ENCODE measurements at regions not wholly inside any gene's neighbourhood (a gene's known extent, or its start where the extent isn't known, plus 50 kb on each side); places are given as distances from the start of the nearest gene placed in this dataset.

GRCh38 chr1:17926906-17927305, 171.8 kb downstream of the ACTL8 start:
- H3K4me3 ChIP-seq (ENCODE audit: low read length, poor library complexity, severe bottlenecking) = no peak overlapping the region
- H3K9me2 ChIP-seq (replicated peaks; ENCODE audit: low read depth, low read length) = no peaks in the 10 kb centered on the region
- no peaks in the 10 kb centered on the region for H3K79me2 ChIP-seq (ENCODE audit: insufficient read depth, low read length)
- no peaks in the 10 kb centered on the region for H3K4me1 ChIP-seq (ENCODE audit: insufficient read depth, low read length, poor library complexity, severe bottlenecking)
- TF ChIP-seq EZH2phosphoT487 (IDR thresholded peaks at IDR 0.05; ENCODE audit: borderline replicate concordance) (no peak), CTCF (conservative IDR thresholded peaks at IDR 0.05; ENCODE audit: low read length) (no peak)
- H3K9ac ChIP-seq (ENCODE audit: low read depth, low read length, poor library complexity, severe bottlenecking) = no peak overlapping the region
- no peak overlapping the region for H3K4me2 ChIP-seq (ENCODE audit: low read depth, low read length, poor library complexity, severe bottlenecking)
- H3K9me3 ChIP-seq (ENCODE audit: insufficient read depth, low read depth, low read length) = no peaks in the 10 kb centered on the region
- no peaks in the 10 kb centered on the region for H3K27me3 ChIP-seq (ENCODE audit: insufficient read depth, low read length, poor library complexity, severe bottlenecking)
- no peaks in the 10 kb centered on the region for H3K36me3 ChIP-seq (ENCODE audit: insufficient read depth, low read length)
- no peak overlapping the region for H2AFZ ChIP-seq (ENCODE audit: low read length)
- no peaks in the 10 kb centered on the region for H3F3A ChIP-seq (ENCODE audit: low read depth)
- no peaks in the 10 kb centered on the region for H4K20me1 ChIP-seq (ENCODE audit: insufficient read depth, low read length, poor library complexity, severe bottlenecking)

GRCh38 chr1:17927952-17928351, 172.8 kb downstream of the ACTL8 start:
- H3K4me1 ChIP-seq (ENCODE audit: insufficient read depth, low read length, poor library complexity, severe bottlenecking) = no peaks in the 10 kb centered on the region
- no peak overlapping the region for H3K4me3 ChIP-seq (ENCODE audit: low read length, poor library complexity, severe bottlenecking)
- no peak overlapping the region for H3K9ac ChIP-seq (ENCODE audit: low read depth, low read length, poor library complexity, severe bottlenecking)
- no peaks in the 10 kb centered on the region for H4K20me1 ChIP-seq (ENCODE audit: insufficient read depth, low read length, poor library complexity, severe bottlenecking)
- no peak overlapping the region for H3K4me2 ChIP-seq (ENCODE audit: low read depth, low read length, poor library complexity, severe bottlenecking)
- H2AFZ ChIP-seq (ENCODE audit: low read length) = no peak overlapping the region
- H3K27me3 ChIP-seq (ENCODE audit: insufficient read depth, low read length, poor library complexity, severe bottlenecking) = no peaks in the 10 kb centered on the region
- no peak for TF ChIP-seq EZH2phosphoT487 (IDR thresholded peaks at IDR 0.05; ENCODE audit: borderline replicate concordance)
- TF ChIP-seq CTCF (conservative IDR thresholded peaks at IDR 0.05; ENCODE audit: low read length) = no peak
- no peaks in the 10 kb centered on the region for H3K9me2 ChIP-seq (replicated peaks; ENCODE audit: low read depth, low read length)
- no peaks in the 10 kb centered on the region for H3F3A ChIP-seq (ENCODE audit: low read depth)
- no peaks in the 10 kb centered on the region for H3K36me3 ChIP-seq (ENCODE audit: insufficient read depth, low read length)
- no peaks in the 10 kb centered on the region for H3K79me2 ChIP-seq (ENCODE audit: insufficient read depth, low read length)
- H3K9me3 ChIP-seq (ENCODE audit: insufficient read depth, low read depth, low read length) = no peaks in the 10 kb centered on the region

- Histone ChIP-seq H2AFZ (ENCODE audit: low read length) (no peak overlapping the region), H3K4me2 (ENCODE audit: low read depth, low read length, poor library complexity, severe bottlenecking) (no peak overlapping the region), H4K20me1 (ENCODE audit: insufficient read depth, low read length, poor library complexity, severe bottlenecking) (no peaks in the 10 kb centered on the region), H3K4me3 (ENCODE audit: low read length, poor library complexity, severe bottlenecking) (no peak overlapping the region), H3K9me2 (replicated peaks; ENCODE audit: low read depth, low read length) (no peaks in the 10 kb centered on the region), H3K79me2 (ENCODE audit: insufficient read depth, low read length) (no peaks in the 10 kb centered on the region), H3K36me3 (ENCODE audit: insufficient read depth, low read length) (no peaks in the 10 kb centered on the region), H3K4me1 (ENCODE audit: insufficient read depth, low read length, poor library complexity, severe bottlenecking) (no peaks in the 10 kb centered on the region), H3K9me3 (ENCODE audit: insufficient read depth, low read depth, low read length) (no peaks in the 10 kb centered on the region), H3K9ac (ENCODE audit: low read depth, low read length, poor library complexity, severe bottlenecking) (no peak overlapping the region), H3F3A (ENCODE audit: low read depth) (no peaks in the 10 kb centered on the region), H3K27me3 (ENCODE audit: insufficient read depth, low read length, poor library complexity, severe bottlenecking) (no peaks in the 10 kb centered on the region)
- TF ChIP-seq EZH2phosphoT487 (IDR thresholded peaks at IDR 0.05; ENCODE audit: borderline replicate concordance) (no peak), CTCF (conservative IDR thresholded peaks at IDR 0.05; ENCODE audit: low read length) (no peak)
Observed at GRCh38 chr1:17929224-17929623, 174.1 kb downstream of the ACTL8 start.
